Ovary (tissue), 1 donor: ENCODE measurements at regions not wholly inside any gene's neighbourhood (a gene's known extent, or its start where the extent isn't known, plus 50 kb on each side); places are given as distances from the start of the nearest gene placed in this dataset.

Source experiments
- EP300 ChIP-seq: sonication (generic); formaldehyde crosslinking; IDR thresholded peaks from one replicate; pipeline ENCODE4 v1.6.1; 2017; ENCODE audit warnings: antibody characterized with exemption
- POLR2A ChIP-seq: fragments of 450-650 bp; IDR thresholded peaks from one replicate; pipeline ENCODE4 v1.6.1; 2017; ENCODE audit warnings: antibody characterized with exemption, mild to moderate bottlenecking, moderate library complexity

DNA sequence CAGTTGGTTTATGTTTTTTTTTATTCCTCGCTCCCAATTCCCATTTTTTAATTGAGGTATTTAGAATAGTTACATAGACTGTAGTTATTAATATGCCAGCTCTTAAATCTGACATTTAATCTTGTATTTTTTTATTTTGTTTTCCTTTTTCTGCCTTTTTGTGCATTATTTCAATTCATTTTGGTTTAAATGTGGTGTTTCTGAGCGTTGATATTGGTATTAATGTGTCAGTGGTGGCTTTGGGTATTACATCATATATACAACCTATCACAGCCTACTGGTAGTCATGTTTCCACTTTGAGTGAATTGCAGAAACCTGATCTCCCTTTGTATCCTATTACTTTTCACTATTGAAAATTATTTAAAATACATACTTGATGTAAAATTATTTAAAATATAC lies 1027.3 kb downstream of the KCNT2 start:
- TF ChIP-seq EP300 (no peak), POLR2A (no peak)
